ENCODE measurements at regions not wholly inside any gene's neighbourhood (a gene's known extent, or its start where the extent isn't known, plus 50 kb on each side); places are given as distances from the start of the nearest gene placed in this dataset.

GRCh38 chr6:24054388-24054787 is 71.6 kb upstream of the NRSN1 start:
- H3K27me3 ChIP-seq (ENCODE audit: insufficient read depth, low read length) = no peaks in the 10 kb centered on the region
- no peaks in the 10 kb centered on the region for H3K36me3 ChIP-seq (ENCODE audit: insufficient read depth, low read length)
- TF ChIP-seq CTCF (IDR thresholded peaks at IDR 0.05; ENCODE audit: low read length) (no peak), EZH2 (IDR thresholded peaks at IDR 0.05; ENCODE audit: borderline replicate concordance, low read length) (no peak)
- no peaks in the 10 kb centered on the region for H3K9me2 ChIP-seq (ENCODE audit: low read depth, low read length)
- no peak overlapping the region for H3K27ac ChIP-seq (ENCODE audit: low read depth, low read length, poor library complexity, severe bottlenecking)
- H3K9ac ChIP-seq (ENCODE audit: low read length) = no peak overlapping the region
- H3K4me2 ChIP-seq (ENCODE audit: low read length) = no peak overlapping the region
- no peaks in the 10 kb centered on the region for H4K20me1 ChIP-seq (ENCODE audit: insufficient read depth, low read length)
- no peak overlapping the region for H2AFZ ChIP-seq (ENCODE audit: low read length)
- no peaks in the 10 kb centered on the region for H3K4me1 ChIP-seq (ENCODE audit: insufficient read depth, low read length, severe bottlenecking)
- no peak overlapping the region for H3K4me3 ChIP-seq (ENCODE audit: low read depth, low read length, poor library complexity, severe bottlenecking)
- H3K9me3 ChIP-seq (ENCODE audit: low read length) = no peaks in the 10 kb centered on the region
- no peaks in the 10 kb centered on the region for H3F3A ChIP-seq (ENCODE audit: insufficient read depth, low read length)
- H3K79me2 ChIP-seq (ENCODE audit: insufficient read depth, low read length) = no peaks in the 10 kb centered on the region

- Histone ChIP-seq H3K36me3 (ENCODE audit: insufficient read depth, low read length) (no peaks in the 10 kb centered on the region), H3F3A (ENCODE audit: insufficient read depth, low read length) (no peaks in the 10 kb centered on the region), H3K27me3 (ENCODE audit: insufficient read depth, low read length) (no peaks in the 10 kb centered on the region), H3K9me3 (ENCODE audit: low read length) (no peaks in the 10 kb centered on the region), H3K9ac (ENCODE audit: low read length) (no peak overlapping the region), H3K79me2 (ENCODE audit: insufficient read depth, low read length) (no peaks in the 10 kb centered on the region), H3K4me2 (ENCODE audit: low read length) (no peak overlapping the region), H3K4me3 (ENCODE audit: low read depth, low read length, poor library complexity, severe bottlenecking) (no peak overlapping the region), H3K27ac (ENCODE audit: low read depth, low read length, poor library complexity, severe bottlenecking) (no peak overlapping the region), H3K9me2 (ENCODE audit: low read depth, low read length) (no peaks in the 10 kb centered on the region), H3K4me1 (ENCODE audit: insufficient read depth, low read length, severe bottlenecking) (no peaks in the 10 kb centered on the region), H2AFZ (ENCODE audit: low read length) (no peak overlapping the region), H4K20me1 (ENCODE audit: insufficient read depth, low read length) (no peaks in the 10 kb centered on the region)
- TF ChIP-seq CTCF (IDR thresholded peaks at IDR 0.05; ENCODE audit: low read length) = no peak
- no peak for TF ChIP-seq EZH2 (IDR thresholded peaks at IDR 0.05; ENCODE audit: borderline replicate concordance, low read length)
Measured at GRCh38 chr6:24056567-24056966, 69.4 kb upstream of the NRSN1 start.

- no peaks in the 10 kb centered on the region for H3K4me1 ChIP-seq (ENCODE audit: insufficient read depth, low read length, severe bottlenecking)
- H3K9ac ChIP-seq (ENCODE audit: low read length) = no peak overlapping the region
- H3K9me3 ChIP-seq (ENCODE audit: low read length) = no peaks in the 10 kb centered on the region
- H3K4me2 ChIP-seq (ENCODE audit: low read length) = no peak overlapping the region
- H4K20me1 ChIP-seq (ENCODE audit: insufficient read depth, low read length) = no peaks in the 10 kb centered on the region
- TF ChIP-seq CTCF (IDR thresholded peaks at IDR 0.05; ENCODE audit: low read length) (no peak), EZH2 (IDR thresholded peaks at IDR 0.05; ENCODE audit: borderline replicate concordance, low read length) (no peak)
- H3K27me3 ChIP-seq (ENCODE audit: insufficient read depth, low read length) = no peaks in the 10 kb centered on the region
- no peak overlapping the region for H3K4me3 ChIP-seq (ENCODE audit: low read depth, low read length, poor library complexity, severe bottlenecking)
- H3K36me3 ChIP-seq (ENCODE audit: insufficient read depth, low read length) = no peaks in the 10 kb centered on the region
- H3K27ac ChIP-seq (ENCODE audit: low read depth, low read length, poor library complexity, severe bottlenecking) = no peak overlapping the region
- no peaks in the 10 kb centered on the region for H3K79me2 ChIP-seq (ENCODE audit: insufficient read depth, low read length)
- no peak overlapping the region for H2AFZ ChIP-seq (ENCODE audit: low read length)
- no peaks in the 10 kb centered on the region for H3K9me2 ChIP-seq (ENCODE audit: low read depth, low read length)
- no peaks in the 10 kb centered on the region for H3F3A ChIP-seq (ENCODE audit: insufficient read depth, low read length)
Measured at GRCh38 chr6:24057030-24057429, 69.0 kb upstream of the NRSN1 start.

Measured in OCI-LY1 (cell line).